Left kidney (tissue), 1 donor: ENCODE measurements at regions not wholly inside any gene's neighbourhood (a gene's known extent, or its start where the extent isn't known, plus 50 kb on each side); places are given as distances from the start of the nearest gene placed in this dataset.
"Not testable (repeated sequence)": the region's sequence is repeated elsewhere in the genome, so short reads cannot be mapped to it uniquely, and the experiment has no call there.

Experiments used
- DNase-seq: peaks from one replicate; pipeline ENCODE4 v3.0.0-alpha.2; 2013

DNA sequence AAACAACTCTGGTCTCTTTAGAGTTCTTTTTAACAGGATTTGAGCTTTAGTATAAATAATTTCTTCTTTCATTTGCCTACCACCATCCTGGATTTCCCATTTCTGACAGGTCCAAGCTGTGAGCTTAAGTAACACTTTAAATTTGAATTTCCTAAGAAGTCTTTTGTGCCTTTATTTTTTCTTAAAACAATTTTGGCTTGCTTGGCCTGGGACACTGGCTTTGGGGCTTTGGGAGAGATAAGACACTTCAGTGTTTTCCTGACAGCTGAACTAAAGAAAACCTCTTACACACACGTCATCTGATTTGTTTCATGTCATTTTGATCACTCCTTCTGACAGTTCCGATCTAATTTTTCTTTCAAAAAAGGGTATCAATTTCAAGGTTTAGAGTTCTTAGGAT, 121.3 kb upstream of the BMPER start:
- no peak for DNase-seq

DNA sequence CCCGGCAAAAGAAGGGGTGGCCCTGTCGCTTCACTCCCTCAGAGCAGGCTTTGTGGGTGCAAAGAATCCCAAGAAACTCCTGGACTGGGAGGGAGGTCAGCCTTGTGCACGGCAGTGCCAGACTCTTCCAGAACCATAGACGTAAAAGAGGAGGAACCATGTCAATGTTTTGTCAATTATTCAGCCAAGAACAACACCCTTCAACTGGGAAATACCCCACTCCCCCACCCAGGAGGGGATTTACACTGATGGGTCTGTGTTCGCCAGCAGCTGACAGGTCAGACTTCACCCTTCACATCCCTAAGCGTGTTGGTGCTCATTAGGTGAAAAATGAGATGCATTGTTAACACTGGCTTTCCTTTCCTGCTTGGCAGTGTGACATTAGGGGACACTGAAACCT, 116.8 kb upstream of the BMPER start:
- DNase-seq: no peak

DNA sequence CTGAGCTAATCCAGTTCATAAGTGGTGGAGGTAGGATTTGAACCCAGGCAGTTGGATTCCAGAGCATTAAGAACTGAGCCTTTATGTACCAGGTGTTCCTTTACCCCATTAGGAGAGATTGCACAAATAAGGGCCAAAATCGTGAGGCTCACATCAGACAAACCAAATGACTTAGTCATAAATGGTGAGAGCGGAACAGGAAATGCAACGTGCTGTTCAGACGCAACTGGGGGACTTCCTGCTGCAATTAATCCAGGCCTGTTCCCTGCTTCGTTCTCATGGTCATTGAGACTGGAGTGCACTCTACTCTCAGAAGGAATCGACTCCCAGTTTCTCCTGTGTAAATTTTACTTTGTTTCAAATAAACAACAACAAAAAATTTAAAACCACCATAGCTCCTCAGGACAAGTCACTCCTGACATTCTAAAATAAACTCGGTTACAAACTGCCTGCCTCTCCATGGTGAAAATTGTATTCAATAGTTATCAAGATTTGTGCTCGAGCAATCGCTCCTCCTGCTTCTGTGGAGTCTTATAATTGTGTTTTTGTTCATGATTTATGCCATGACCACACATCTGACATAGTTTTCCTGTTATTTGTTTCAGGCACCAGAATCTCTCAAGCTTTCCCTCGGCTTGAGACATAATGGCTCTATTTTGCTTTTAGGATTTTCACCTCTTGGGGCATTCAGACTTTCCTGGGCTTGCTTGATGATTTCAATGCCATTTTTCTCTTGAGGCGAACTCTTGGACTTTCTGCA, 115.3 kb upstream of the BMPER start:
- no peak for DNase-seq

DNA sequence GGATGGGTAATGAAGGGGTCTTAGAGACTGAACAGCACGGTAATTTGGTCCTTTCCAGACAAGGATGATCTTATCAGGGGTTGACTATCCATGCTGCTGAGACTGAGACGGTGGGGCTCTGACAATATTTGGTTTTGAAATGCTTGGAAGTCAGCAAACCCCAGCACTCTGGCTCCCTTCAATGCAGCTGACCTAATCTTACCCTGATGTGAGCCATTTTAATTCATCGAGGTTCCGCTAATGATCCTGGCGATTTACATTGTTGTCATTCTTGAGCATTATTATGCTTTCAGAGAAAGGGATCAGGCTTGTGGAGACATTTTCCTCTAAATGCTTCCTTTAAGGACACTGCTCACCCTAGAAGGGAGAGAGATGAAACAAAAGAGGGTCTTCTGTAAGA, 114.6 kb upstream of the BMPER start:
- no peak for DNase-seq

DNA sequence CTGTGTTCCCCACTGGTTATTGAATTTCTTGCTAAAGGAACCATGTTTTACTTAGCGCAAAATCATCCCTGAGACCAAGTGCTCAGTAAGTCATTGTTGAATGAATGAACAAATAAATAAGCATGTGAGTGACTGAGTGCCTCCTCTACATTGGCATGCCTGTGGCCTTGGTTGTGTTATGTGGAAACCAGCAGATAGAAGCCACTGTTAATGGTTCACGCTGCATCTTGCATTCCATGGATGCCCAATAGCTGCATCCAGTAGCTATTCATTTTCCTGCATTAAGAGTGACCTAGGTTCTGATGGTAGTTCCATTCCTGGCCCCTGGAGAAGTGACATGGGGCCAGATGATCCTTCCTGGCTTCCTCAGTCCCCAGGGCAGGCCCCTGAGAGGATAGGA, 113.3 kb upstream of the BMPER start:
- DNase-seq: no peak

DNA sequence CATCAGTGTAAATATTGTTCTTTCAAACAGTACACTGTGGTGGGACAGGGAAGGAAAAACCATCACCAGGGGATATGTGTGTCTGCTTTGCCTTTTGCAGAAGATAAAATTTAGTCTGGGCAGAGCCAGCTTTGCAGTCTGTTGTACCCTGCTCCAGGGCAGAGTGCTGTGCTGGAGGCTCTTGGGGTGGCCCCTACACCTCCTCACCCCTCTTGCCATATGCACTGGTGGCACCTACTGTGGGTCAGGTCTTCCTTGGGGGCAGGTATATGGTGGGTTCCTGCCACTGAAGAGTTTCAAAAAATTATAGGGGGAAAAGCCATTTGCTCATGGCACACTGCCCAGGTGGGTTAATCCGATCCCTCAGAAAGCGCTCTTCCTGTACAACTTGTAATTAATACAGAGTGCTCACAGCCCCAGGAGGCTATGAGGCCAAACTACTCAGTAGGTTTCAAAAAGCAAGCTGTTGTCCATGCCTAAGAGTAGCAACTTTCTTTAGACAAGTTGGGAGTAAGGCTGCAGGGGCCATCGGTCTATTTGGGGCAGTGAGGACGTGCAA, 112.7 kb upstream of the BMPER start:
- no peak for DNase-seq

DNA sequence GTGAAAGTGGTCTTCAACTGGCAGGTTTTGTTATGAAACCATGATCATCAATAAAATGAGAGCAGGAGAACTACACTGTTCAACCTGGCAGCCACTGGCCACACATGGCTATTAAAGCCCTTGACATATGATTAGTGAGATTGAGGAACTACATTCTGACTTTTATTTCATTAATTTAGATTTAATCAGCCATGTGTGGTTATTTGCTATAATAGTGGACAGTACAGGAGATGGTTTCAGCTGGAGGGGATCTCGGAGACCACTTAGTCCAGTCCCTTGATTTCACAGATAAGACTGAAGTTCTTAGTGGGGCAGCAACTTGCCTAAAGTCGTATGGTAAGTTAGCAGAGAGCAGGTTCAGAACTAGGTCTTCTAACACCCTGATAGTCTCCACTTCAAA, 111.7 kb upstream of the BMPER start:
- DNase-seq: no peak

DNA sequence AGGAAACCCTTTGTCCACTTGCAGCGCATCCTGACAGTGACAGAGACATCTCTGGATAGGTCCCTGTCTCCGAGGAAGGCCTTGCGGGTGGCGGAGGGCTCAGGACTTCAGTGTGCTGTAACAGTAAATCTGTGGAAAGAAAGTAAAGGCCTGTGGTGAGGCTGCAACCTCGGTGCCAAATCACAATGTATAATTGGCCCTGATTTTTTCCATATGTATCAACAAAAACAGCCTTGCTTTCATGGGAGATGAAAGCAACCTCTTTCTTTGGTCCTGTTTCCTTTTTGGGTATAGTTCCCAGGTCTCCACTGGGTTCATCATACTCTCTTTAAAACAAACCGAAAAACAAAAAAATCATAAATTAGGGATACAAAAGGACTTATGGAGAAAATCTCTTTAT, 110.9 kb upstream of the BMPER start:
- DNase-seq: no peak

DNA sequence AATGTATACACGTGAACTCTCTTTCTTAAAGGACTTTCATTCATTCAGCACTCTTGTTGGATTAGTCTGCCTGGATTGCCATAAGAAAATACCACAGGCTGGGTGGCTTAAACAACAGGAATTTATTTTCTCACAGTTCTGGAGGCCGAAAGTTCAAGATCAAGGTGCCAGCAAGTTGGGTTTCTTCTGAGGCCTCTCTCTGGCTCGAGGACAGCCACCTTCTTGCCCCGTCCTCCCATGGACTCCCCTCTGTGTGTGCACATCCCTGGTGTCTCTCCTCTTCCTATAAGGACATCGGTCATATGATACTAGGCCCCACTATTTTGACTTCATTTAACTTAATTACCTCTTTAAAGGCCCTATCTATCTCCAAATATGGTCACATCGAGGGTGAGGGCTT, 110.4 kb upstream of the BMPER start:
- no peak for DNase-seq

DNA sequence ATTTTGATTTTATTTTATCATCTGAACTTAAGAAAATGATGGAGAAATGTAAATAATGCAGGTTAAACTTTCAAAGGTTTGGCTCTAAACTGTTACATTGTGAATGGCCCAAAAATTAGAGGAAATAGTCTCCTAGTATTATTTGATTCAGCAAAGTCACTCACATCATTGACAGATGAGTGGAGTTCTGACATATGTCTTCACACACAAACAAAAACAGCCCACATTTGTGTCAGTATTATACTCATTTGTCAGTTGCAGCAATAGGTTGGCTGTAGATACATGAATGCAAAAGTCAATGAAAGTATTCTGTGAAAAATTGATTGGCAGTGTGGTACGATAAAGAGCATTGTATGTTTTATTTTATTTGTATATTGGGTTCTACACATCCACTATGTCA, 108.8 kb upstream of the BMPER start:
- DNase-seq: no peak

DNA sequence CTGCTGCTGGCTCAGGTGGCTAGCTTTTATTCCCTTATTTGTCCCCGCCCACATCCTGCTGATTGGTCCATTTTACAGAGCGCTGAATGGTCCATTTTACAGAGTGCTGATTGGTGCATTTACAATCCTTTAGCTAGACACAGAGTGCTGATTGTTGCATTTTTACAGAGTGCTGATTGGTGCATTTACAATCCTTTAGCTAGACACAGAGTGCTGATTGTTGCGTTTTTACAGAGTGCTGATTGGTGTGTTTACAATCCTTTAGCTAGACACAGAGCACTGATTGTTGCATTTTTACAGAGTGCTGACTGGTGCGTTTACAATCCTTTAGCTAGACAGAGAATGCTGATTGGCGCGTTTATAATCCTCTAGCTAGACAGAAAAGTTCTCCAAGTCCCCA, 107.8 kb upstream of the BMPER start:
- DNase-seq: not testable (repeated sequence)

DNA sequence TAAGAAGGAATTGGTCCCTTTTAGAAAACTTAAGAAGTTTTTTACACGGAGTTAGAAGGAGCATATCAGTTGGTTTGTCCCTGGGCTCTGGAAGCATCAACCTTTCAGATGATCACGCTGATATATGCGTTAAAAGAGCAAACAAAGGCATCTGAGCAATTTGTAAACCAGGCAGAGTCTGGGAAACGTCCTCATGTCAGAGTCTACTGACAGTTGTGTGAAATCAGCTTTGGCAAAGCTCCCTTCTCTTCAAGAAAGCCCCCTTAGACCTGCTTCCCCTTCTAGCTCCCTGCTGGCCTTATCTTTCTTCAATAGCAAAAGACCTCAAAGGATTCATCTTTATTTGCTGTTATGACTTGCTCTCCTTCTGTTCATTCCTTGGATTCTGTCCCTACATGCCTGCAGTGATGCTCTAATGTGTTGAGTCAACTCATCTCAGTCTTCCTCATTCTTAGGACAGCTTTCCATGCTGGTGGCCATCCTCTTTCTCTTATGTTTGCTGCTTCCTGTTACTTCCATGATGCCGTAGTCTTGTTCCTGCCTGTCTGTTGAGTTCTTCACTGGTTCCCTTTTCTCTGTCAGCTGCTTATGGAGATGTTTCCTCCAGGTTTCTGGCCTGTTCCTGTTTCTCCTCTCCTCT, 106.5 kb upstream of the BMPER start:
- DNase-seq: no peak

DNA sequence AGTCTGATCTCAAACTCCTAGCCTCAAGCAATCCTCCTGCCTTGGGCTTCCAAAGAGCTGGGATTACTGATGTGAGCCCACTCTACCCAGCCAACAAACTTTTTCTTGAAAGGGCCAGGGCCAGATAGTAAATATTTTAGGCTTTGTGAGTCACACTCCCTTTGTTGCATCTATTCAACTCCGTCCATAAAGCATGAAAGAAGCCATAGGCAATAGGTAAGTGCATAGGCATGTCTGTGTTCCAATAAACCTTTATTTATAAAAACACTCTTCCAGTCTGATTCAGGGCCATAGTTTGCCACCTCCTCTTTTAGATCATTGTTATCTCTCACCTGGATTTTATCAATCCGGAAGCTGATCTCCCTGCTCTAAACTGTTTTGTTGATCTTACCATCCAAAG, 105.6 kb upstream of the BMPER start:
- no peak for DNase-seq

DNA sequence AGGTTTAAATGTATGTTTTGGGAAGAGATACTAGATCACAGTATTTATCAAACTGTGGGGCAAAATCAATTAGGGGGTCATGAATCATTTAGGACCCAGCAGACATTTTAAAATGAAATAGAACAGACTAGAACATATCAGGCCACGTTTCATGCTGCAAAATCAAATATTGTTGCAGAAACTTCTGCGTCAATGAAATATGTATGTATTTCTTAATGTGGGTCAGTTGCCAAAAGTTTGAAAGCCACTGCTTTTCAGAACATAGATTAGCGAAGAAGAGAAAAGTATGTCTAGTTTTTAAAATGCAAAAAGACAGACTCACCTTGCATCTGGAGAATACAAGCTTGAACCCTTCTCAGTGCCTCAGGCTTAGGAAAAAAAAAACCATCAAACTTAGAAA, 102.7 kb upstream of the BMPER start:
- DNase-seq: no peak

DNA sequence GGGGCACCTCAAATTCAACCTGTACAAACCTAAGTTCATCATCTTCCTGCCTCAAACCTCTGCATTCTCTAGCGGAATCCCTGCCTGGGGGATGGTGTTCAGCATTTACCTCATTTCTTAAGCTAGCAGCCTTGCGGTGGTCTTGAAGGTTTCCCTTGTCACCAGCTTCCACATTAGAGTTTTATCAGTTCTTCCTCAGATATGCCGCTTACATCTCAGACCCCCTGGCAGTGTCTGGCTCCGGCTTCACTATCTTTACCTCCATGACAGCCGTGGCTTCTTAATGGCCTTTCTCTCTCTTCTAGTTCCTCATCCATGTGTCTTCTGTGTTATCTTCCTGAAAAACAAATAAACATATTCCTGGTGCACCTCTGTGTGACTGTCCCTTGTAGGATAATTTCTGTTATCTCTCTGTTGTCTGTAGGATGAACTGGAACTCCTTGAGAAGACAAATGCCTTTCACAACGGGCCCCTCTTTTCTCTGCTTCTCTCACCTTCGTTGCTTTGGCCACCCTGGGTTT, 101.1 kb upstream of the BMPER start:
- DNase-seq: no peak

DNA sequence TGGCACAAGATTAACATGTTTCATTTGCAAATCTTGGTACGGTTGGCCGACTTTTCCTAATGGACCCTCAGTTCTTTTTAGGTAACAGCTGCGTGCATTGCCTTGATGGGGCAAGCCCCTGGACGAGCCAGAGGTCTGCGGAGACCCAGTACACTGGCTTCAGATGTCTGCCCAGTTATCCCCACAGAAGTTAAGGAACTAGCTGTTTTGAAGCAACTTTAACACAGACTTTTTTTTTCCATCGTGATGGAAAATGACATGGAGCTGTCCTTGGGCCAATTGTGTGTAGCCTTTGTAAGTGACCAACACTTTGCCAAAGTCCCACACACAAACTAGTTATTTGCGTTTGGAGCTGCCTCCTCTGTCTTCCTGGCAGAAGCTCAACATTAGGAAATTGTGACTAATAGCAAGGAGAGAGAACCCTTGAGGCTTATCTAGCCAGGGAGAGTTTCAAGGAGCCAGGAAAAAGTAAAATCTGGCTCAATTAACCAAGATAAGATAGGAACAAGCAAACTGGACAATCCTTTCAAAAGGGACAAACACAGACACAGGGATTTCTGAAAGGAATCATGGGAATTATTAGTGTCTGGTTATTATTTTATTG, 99.6 kb upstream of the BMPER start:
- no peak for DNase-seq

DNA sequence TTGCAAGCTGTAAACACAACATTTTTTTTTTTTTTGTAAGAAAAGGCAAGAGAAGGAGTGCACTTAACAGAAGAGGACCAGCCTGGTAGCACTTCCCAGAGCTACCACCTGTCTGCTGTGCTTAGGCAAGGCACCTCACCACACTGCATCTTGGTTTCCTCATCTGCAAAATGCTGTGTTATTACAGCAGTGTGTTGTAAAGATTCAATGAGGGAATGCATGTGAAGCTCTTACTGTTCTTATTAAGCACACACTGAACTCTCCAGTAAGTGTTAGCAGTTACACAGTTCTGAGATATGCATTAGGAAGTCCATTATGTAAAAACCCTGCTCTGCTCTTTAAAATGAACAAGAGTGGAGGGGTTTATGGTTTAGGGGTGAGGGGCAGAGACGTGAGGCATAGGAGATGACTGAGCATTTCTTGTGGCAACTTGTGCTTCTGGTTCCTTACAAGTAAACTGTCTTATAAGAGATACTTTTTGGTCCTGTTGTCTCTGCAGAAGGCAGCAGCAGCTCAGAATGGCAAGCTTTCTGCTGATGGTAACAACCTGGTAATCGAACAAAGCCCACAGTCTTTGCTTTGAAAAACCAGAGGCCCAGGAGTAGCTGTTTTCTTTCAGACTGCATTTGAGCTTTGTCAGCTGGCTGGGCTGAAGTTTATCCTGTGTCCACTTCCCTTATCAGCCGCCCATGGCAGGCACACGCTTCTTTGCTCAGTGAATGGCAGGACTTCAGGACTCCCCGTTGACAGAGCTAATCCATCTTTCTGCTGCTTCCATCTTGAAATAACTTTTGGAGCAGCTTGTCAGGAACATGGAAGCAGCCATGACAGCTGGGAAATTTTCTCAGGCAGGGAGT, 98.8 kb upstream of the BMPER start:
- DNase-seq: no peak

DNA sequence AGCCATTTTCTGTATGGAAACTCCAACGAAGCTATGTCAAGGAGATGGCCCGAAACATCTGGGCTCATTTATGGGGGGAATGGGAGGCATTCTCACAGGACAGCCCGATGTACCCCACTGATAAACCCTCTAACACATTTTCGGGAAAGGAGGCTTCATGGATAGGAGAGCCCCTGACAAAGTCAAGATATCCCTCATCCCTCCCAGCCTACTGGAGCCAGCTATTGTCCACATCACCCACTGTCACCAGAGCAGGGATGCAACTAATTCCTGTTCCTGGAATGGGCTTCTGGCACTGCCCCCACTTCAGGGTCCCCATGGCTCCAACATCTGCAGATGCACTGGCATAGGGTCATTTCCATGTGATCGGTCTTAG, 98.2 kb upstream of the BMPER start:
- no peak for DNase-seq

DNA sequence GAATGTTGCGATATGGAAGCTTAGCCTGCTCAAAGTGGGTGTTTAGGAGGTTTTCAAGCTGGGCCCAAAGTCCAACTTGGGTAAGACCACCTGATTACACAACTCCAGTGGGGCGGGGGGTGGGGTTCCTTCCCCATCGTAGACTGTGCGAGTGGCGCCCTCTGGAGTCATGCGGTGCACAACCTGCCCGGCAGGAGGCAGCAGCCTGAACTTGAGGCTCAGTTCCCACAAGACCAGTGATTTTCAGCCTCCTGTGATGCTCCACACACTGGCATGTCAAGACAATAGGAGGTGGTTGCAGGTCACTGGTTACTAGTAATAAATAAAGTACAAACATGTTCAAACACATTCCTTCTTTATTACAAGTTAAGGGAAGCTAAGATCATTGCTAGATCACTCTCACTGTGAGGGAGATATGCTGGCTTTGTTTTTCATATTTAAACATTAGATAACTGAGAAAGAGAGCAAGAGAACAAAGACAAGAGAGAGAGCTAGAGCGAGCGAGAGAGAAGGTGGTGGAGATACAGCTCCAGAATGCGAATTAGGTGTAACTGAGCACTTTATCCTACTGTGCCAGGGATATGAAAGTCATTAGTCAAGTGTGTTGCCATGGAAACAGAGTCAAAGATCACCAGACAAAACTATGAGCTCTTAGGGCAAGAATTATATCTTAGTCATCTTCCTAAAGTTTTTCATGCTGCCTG, 97.4 kb upstream of the BMPER start:
- DNase-seq: no peak

DNA sequence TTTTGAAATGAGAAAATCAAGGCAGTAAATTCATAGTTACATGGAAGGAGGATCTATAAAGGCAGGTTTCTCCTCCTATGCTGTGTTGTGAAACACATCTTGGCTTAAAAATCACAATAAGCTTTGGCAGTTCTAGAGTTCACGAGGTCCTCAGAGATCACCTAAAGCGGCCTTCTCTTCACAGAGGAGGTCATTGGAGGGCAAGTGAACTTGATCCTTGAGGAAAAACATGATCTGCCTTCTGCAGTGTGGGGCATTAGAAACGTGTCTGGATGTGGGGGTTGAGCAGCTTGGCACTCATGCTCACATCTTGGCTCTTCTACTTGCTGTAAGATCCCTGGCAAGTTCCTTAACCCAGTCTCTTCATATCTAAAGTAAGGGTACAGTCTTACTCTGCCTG, 96.1 kb upstream of the BMPER start:
- no peak for DNase-seq

DNA sequence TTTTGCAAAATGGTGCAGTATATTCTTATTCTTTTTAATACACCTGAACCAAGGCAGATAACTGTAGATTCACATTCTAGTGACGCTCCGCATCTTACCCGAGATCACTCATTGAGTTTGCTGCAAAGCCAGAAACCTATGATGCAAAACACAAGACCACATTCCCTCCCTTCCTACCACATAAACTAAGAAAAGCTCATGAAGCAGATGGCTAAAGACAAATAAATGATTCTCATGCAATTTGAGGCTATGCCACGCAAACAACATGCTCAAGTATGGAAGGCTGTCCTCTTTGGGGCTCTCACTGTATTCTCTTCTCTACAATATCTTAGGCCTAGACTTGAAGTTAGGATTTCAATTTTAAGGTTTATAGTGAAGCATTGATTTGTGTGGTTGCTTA, 95.0 kb upstream of the BMPER start:
- no peak for DNase-seq

DNA sequence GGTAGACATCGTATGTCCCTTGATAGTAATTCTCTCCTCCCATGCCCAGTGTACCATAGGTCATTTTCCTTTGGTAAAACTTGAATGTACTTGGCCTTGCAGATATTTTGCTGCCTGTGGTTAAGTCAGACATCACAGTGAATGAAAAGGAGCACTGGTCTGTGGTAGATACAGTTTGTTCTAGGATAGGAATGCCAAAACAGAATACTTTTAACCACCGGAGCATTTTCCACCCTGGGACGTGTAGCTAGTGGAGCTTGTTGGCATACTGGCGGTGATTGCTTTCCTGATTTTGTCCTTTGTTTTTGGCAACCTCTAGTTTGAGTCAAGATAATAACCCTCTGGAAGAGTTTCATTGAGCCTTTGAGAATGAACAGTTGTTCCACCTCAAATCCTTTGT, 92.0 kb upstream of the BMPER start:
- no peak for DNase-seq
